Stomach (tissue), 4 donors: ENCODE measurements at regions not wholly inside any gene's neighbourhood (a gene's known extent, or its start where the extent isn't known, plus 50 kb on each side); places are given as distances from the start of the nearest gene placed in this dataset.

Experiments
- EP300 ChIP-seq: sonication (generic); formaldehyde crosslinking; IDR thresholded peaks from one replicate; pipeline ENCODE4 v1.6.1; 2017; ENCODE audit warnings: antibody characterized with exemption
- POLR2A ChIP-seq, 4 donors: fragments of 450-650 bp; IDR thresholded peaks; one replicate each; pipeline ENCODE4 v1.6.1; 2016; ENCODE audit warnings: antibody characterized with exemption in 4 of 4, control low read depth in 2 of 4, mild to moderate bottlenecking in 1 of 4, moderate library complexity in 1 of 4
- TF ChIP-seq, protein P1 (sequence below), 7 experiments: fragments of 450-650 bp in 4 of 7; fragments of 200-600 bp in 3 of 7; sonication (generic) in 3 of 7; IDR thresholded peaks; one replicate each; pipeline ENCODE4 v1.5.1; 2016 to 2019; ENCODE audit warnings: antibody characterized with exemption in 7 of 7, control low read depth in 2 of 7, mild to moderate bottlenecking in 1 of 7

GRCh38 chr1:208809876-208810275 lies 565.7 kb upstream of the PLXNA2 start:
- TF ChIP-seq, protein P1, sequence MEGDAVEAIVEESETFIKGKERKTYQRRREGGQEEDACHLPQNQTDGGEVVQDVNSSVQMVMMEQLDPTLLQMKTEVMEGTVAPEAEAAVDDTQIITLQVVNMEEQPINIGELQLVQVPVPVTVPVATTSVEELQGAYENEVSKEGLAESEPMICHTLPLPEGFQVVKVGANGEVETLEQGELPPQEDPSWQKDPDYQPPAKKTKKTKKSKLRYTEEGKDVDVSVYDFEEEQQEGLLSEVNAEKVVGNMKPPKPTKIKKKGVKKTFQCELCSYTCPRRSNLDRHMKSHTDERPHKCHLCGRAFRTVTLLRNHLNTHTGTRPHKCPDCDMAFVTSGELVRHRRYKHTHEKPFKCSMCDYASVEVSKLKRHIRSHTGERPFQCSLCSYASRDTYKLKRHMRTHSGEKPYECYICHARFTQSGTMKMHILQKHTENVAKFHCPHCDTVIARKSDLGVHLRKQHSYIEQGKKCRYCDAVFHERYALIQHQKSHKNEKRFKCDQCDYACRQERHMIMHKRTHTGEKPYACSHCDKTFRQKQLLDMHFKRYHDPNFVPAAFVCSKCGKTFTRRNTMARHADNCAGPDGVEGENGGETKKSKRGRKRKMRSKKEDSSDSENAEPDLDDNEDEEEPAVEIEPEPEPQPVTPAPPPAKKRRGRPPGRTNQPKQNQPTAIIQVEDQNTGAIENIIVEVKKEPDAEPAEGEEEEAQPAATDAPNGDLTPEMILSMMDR (IDR thresholded peaks at IDR 0.05): no peak
- TF ChIP-seq EP300 (no peak), POLR2A (IDR thresholded peaks at IDR 0.05) (no peak)
